ENCODE measurements at regions not wholly inside any gene's neighbourhood (a gene's known extent, or its start where the extent isn't known, plus 50 kb on each side); places are given as distances from the start of the nearest gene placed in this dataset.
"Not testable (repeated sequence)": the region's sequence is repeated elsewhere in the genome, so short reads cannot be mapped to it uniquely, and the experiment has no call there.

GRCh38 chr21:31609081-31609480 lies 50.4 kb upstream of the SOD1 start:
- DNase-seq (ENCODE audit: low read depth): no peak

DNA sequence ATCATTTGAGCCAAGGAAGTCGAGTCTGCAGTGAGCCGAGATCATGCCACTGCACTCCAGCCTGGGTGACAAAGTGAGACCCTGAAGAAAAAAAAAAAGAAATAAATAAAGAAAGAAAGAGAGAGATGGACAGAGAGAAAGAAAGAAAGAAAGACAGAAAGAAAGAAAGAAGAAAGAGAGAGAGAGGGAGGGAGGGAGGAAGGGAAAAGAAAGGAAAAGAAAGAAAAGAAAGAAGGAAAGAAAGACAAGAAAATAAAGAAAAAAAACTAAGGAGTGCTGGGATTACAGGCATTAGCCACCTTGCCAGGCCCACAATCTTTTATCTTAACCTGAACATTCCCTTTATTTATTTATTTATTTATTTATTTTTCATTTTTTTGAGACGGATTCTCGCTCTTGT lies 51.7 kb upstream of the SOD1 start:
- no peak for DNase-seq (ENCODE audit: low read depth)

GRCh38 chr21:31606081-31606874 lies 53.2 kb upstream of the SOD1 start:
- no peak for DNase-seq (ENCODE audit: low read depth)

- peak; percentile 43 for DNase-seq (ENCODE audit: low read depth)
Observed at GRCh38 chr21:31604591-31605190, 54.8 kb upstream of the SOD1 start.

DNA sequence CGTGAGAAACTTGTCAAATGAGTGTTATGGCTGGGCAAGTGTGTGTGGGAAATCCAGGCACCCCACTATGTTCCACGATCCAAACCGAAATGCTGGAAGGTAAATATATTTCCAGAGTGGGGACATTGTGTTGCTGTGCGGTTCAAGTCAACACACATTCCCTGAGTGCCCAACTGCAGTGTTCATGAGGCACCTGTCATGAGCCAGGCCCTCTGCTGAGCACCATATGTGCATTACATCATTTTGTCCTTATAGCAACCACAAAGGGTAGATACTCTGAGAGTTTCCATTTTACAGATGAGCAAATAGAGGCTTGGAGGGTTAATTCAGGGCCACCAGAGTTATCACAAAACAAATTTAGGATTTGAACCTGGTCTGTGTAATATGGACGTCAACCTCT lies 59.9 kb upstream of the SOD1 start:
- DNase-seq (ENCODE audit: low read depth): no peak

DNA sequence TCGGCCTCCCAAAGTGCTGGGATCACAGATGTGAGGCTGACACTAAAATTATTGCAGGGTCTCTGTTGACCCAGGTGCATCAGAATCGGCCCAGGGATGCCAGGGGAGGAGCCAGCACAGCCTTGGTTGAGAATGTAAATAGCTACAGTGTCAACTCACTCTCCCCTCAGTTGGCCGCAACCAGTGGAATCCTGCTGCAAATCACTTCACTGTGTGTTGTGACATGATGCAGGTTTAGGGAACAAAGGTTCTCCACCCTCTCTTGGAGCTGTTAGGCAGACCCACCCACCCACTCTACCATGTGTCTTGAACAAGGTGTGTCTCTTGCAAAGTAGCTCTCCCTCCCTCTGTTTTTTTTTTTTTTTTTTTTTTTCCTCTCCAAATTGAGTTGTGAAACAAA lies 60.5 kb upstream of the SOD1 start:
- no peak for DNase-seq (ENCODE audit: low read depth)

- no peak for DNase-seq (ENCODE audit: low read depth)
Observed at GRCh38 chr21:31597683-31598082, 61.8 kb upstream of the SOD1 start.

DNA sequence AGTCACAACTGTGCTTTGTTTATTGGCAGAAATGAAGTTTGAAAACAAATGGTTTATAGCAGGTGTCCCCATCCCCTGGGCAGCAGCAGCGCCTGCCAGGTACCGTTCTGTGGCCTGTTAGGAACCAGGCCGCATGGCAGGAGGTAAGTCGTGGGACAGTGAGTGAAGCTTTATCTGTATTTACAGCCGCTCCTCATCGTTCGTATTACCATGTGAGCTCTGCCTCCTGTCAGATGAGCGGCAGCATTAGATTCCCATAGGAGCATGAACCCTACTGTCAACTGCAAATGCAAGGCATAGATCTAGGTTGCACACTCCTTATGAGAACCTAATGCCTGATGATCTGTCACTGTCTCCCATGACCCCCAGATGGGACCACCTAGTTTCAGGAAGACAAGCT lies 63.4 kb upstream of the SOD1 start:
- DNase-seq (ENCODE audit: low read depth): no peak

DNA sequence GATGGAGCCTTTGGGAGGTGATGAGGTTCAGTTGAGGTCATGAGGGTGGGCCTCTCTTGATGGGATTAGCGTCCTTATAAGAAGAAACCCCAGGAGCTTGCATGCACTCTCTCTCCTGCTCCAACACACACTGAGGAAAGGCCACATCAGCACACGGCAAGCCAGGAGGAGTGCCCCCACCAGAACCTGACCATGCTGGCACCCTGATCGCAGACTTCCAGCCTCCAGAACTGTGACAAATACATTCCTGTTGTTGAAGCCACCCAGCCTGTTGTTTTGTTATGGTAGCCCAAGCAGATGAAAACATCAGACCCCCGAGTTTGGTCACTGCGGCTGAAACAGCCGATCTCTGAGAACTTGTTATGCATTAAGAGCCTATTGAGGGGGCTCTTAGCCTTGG lies 64.8 kb upstream of the SOD1 start:
- no peak for DNase-seq (ENCODE audit: low read depth)

GRCh38 chr21:31594279-31594678 lies 65.2 kb upstream of the SOD1 start:
- DNase-seq (ENCODE audit: low read depth): no peak

DNA sequence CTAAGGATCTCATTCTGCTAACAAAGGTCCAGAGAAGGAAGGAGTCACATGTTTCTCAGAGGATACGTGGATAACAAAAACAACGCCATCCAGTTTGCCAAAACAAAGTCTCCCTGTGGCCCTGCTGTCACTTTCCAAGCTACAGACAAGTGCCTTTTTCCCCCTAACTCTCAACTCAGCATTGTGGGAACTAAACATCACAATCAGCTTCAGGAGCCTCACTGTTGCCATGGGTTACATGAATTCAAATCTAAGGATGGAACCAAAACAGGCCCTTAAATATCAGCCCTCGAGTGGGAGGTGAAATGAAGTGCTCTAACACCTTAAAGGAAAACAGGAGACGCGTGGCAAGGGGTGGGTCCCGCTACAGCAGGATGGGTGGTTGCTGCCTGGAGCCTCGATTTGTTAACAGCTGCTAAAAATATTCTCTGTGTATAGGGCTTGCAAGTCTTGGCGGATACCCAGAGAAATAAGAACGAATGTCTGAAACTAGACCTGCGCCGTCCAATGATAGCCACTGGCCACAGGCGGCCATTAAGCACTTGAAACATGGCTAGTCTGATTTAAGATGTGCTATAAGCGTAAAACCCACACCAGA lies 66.4 kb upstream of the SOD1 start:
- no peak for DNase-seq (ENCODE audit: low read depth)

- DNase-seq (ENCODE audit: low read depth): no peak
Observed at GRCh38 chr21:31592516-31592915, 67.0 kb upstream of the SOD1 start.

- no peak for DNase-seq (ENCODE audit: low read depth)
Observed at GRCh38 chr21:31589820-31590219, 69.7 kb upstream of the SOD1 start.

DNA sequence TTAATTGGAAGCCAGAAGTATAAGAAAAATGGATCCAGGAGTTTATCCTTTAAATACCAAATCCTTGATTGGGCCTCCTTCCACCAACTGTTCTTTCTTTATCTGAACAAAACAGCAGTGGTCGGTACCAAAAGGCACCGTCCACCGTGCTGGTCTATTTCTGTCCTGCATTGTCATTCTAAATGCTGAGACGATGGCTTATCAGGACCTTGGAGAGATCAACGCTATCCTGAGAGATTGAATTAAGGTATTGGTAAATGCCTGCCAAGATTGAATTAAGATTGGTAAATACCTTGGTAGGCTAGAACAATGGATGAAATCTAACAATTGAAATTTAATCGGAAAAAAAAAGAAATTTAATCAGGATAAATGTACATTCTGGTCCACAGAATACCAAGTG lies 73.4 kb upstream of the SOD1 start:
- no peak for DNase-seq (ENCODE audit: low read depth)

GRCh38 chr21:31583937-31584336 lies 75.6 kb upstream of the SOD1 start:
- not testable (repeated sequence) for DNase-seq (ENCODE audit: low read depth)

- no peak for DNase-seq (ENCODE audit: low read depth)
Observed at GRCh38 chr21:31583498-31583897, 76.0 kb upstream of the SOD1 start.

GRCh38 chr21:31580866-31581276 lies 78.6 kb upstream of the SOD1 start:
- DNase-seq (ENCODE audit: low read depth): peak; percentile 47

DNA sequence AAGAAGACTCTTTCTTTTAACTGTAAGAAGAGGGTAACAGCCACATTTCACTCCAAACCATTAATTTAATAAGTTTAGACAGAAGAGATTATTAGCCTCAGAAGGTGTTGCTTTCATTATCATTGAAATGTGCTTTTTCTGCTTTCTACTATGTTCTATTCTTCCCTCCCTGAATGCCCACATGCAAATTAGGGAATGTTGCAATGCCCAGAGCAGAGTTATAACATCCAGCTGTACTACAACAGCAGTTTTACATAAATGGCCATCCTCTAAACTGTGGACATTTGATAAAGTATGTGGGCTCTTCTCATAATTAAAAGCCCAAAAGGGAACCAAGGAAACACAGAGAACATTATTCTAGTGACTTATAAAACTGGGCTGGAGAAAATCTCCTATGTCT lies 82.2 kb upstream of the SOD1 start:
- no peak for DNase-seq (ENCODE audit: low read depth)

DNA sequence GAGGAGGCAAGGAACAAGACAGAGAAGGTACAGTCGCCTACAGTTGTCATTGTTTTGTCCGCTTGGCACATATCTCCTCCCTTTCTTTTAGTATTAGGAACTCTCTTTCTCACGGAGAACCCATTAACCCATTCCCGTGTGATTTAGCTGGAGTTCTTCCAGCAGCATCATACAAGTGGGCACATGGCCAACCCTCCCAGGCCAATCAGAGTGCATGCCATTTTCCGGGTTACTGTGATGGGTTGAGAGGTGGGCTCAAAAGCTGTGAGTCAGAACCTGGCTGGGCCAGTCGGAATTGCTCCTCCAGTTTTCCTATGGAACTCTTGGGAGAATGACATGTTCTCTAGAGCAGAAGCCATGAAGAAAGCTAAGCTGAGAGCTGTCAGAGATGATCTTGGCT lies 83.1 kb upstream of the SOD1 start:
- no peak for DNase-seq (ENCODE audit: low read depth)

DNA sequence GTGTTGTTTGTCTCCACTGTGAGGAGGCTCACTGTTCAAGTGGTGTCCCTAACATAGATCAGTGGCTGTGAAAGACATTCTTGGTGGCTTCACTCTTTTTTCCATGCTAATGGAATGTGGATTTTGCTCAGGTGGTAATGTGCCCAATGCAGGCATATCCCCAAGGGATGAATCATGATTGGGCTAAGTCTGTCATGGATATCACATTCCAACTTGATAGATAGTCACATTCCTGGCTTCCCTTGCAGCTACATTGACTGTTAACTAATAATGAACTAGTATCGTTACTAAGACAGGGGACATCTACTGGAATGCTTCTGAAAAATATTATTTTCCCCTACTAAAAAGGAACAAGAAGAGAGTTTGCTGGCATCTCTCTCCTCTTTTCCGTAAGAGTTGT lies 86.3 kb upstream of the SOD1 start:
- DNase-seq (ENCODE audit: low read depth): no peak

DNA sequence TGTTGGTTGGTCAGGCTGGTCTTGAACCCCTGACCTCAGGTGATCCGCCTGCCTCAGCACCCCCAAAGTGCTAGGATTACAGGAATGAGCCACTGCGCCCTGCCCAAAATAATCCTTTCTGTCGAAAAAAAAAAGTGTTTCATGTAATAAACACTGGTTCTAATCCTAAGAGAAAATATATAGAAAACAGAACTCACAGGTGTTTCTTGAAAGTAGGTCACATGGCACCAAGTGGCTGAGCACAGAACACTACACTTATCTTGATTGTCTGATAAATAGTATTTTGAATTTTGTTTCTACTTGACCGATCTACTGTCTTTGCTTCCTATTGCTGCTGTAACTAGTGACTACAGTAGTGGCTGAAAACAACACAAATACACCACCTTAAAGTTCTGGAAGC lies 87.6 kb upstream of the SOD1 start:
- no peak for DNase-seq (ENCODE audit: low read depth)

GRCh38 chr21:31570824-31571566 lies 88.5 kb upstream of the SOD1 start:
- no peak for DNase-seq (ENCODE audit: low read depth)

- DNase-seq (ENCODE audit: low read depth): no peak
Observed at GRCh38 chr21:31566611-31567010, 92.9 kb upstream of the SOD1 start.

Measured in stromal cell of bone marrow (primary cell).